H1 (cell line): ENCODE measurements at regions not wholly inside any gene's neighbourhood (a gene's known extent, or its start where the extent isn't known, plus 50 kb on each side); places are given as distances from the start of the nearest gene placed in this dataset.

Source experiments
- HDAC2 ChIP-seq, 2 experiments: fragments of 300-600 bp in 1 of 2; sonication (generic) in 1 of 2; IDR thresholded peaks; 2 replicates each; pipeline ENCODE4 v1.6.1; 2011 to 2012; ENCODE audit warnings: low read depth in 2 of 2, low read length in 2 of 2, mild to moderate bottlenecking in 2 of 2, moderate library complexity in 2 of 2, borderline replicate concordance in 1 of 2, inconsistent platforms in 1 of 2
- HDAC6 ChIP-seq: IDR thresholded peaks from one replicate; pipeline ENCODE4 v1.7.1; 2012; ENCODE audit warnings: low read depth, mild to moderate bottlenecking, inconsistent platforms, low read length, moderate library complexity
- SUZ12 ChIP-seq: fragments of 200-600 bp; sonication (generic); IDR thresholded peaks from 2 replicates; pipeline ENCODE4 v1.6.1; 2012; ENCODE audit warnings: mild to moderate bottlenecking, inconsistent platforms, low read length, moderate library complexity, mixed read lengths
- TCF12 ChIP-seq: IDR thresholded peaks from 2 replicates; pipeline ENCODE4 v1.6.1; 2011; ENCODE audit warnings: low read depth, mild to moderate bottlenecking, low read length
- TF ChIP-seq, protein P1 (sequence below): fragments of 300-600 bp; sonication (generic); IDR thresholded peaks from 2 replicates; pipeline ENCODE4 v1.7.1; 2012; ENCODE audit warnings: low read length, moderate library complexity, mild to moderate bottlenecking, inconsistent platforms; ENCODE audit not compliant: insufficient replicate concordance
- TF ChIP-seq, protein P2 (sequence below): IDR thresholded peaks from 2 replicates; pipeline ENCODE4 v1.6.1; 2011; ENCODE audit warnings: low read length, improper control_type of control experiment

DNA sequence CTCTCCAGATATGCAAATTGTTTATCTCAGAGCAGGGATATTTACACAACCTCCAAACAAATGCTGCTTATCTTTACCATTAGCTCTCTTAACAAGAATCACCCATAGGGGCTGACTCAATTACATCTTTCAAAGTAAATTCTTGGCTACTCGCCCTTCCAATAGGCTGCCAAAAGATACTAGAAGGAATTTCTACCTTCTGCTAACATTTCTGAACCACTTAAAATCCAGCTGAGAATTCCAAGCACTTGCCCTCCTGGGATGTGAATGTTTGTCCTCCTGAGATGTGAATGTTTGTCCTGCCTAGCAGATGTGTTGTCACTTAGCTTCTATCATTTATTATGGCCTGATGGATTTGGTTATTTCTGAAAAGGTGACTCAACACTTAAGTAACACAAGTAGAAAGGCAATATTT is 388.0 kb downstream of the GJA1 start (continued):
- TF ChIP-seq, protein P1, sequence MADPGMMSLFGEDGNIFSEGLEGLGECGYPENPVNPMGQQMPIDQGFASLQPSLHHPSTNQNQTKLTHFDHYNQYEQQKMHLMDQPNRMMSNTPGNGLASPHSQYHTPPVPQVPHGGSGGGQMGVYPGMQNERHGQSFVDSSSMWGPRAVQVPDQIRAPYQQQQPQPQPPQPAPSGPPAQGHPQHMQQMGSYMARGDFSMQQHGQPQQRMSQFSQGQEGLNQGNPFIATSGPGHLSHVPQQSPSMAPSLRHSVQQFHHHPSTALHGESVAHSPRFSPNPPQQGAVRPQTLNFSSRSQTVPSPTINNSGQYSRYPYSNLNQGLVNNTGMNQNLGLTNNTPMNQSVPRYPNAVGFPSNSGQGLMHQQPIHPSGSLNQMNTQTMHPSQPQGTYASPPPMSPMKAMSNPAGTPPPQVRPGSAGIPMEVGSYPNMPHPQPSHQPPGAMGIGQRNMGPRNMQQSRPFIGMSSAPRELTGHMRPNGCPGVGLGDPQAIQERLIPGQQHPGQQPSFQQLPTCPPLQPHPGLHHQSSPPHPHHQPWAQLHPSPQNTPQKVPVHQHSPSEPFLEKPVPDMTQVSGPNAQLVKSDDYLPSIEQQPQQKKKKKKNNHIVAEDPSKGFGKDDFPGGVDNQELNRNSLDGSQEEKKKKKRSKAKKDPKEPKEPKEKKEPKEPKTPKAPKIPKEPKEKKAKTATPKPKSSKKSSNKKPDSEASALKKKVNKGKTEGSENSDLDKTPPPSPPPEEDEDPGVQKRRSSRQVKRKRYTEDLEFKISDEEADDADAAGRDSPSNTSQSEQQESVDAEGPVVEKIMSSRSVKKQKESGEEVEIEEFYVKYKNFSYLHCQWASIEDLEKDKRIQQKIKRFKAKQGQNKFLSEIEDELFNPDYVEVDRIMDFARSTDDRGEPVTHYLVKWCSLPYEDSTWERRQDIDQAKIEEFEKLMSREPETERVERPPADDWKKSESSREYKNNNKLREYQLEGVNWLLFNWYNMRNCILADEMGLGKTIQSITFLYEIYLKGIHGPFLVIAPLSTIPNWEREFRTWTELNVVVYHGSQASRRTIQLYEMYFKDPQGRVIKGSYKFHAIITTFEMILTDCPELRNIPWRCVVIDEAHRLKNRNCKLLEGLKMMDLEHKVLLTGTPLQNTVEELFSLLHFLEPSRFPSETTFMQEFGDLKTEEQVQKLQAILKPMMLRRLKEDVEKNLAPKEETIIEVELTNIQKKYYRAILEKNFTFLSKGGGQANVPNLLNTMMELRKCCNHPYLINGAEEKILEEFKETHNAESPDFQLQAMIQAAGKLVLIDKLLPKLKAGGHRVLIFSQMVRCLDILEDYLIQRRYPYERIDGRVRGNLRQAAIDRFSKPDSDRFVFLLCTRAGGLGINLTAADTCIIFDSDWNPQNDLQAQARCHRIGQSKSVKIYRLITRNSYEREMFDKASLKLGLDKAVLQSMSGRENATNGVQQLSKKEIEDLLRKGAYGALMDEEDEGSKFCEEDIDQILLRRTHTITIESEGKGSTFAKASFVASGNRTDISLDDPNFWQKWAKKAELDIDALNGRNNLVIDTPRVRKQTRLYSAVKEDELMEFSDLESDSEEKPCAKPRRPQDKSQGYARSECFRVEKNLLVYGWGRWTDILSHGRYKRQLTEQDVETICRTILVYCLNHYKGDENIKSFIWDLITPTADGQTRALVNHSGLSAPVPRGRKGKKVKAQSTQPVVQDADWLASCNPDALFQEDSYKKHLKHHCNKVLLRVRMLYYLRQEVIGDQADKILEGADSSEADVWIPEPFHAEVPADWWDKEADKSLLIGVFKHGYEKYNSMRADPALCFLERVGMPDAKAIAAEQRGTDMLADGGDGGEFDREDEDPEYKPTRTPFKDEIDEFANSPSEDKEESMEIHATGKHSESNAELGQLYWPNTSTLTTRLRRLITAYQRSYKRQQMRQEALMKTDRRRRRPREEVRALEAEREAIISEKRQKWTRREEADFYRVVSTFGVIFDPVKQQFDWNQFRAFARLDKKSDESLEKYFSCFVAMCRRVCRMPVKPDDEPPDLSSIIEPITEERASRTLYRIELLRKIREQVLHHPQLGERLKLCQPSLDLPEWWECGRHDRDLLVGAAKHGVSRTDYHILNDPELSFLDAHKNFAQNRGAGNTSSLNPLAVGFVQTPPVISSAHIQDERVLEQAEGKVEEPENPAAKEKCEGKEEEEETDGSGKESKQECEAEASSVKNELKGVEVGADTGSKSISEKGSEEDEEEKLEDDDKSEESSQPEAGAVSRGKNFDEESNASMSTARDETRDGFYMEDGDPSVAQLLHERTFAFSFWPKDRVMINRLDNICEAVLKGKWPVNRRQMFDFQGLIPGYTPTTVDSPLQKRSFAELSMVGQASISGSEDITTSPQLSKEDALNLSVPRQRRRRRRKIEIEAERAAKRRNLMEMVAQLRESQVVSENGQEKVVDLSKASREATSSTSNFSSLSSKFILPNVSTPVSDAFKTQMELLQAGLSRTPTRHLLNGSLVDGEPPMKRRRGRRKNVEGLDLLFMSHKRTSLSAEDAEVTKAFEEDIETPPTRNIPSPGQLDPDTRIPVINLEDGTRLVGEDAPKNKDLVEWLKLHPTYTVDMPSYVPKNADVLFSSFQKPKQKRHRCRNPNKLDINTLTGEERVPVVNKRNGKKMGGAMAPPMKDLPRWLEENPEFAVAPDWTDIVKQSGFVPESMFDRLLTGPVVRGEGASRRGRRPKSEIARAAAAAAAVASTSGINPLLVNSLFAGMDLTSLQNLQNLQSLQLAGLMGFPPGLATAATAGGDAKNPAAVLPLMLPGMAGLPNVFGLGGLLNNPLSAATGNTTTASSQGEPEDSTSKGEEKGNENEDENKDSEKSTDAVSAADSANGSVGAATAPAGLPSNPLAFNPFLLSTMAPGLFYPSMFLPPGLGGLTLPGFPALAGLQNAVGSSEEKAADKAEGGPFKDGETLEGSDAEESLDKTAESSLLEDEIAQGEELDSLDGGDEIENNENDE = peak; percentile 95
- TF ChIP-seq SUZ12 (no peak), HDAC6 (no peak), HDAC2 (IDR thresholded peaks at IDR 0.05; ENCODE audit: borderline replicate concordance in 1 of 2, low read depth in 2 of 2, low read length in 2 of 2) (no peak), TCF12 (peak; percentile 93)
- TF ChIP-seq, protein P2, sequence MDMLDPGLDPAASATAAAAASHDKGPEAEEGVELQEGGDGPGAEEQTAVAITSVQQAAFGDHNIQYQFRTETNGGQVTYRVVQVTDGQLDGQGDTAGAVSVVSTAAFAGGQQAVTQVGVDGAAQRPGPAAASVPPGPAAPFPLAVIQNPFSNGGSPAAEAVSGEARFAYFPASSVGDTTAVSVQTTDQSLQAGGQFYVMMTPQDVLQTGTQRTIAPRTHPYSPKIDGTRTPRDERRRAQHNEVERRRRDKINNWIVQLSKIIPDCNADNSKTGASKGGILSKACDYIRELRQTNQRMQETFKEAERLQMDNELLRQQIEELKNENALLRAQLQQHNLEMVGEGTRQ = no peak
- TF ChIP-seq, all 59 proteins: peak for 7
